ENCODE measurements at regions not wholly inside any gene's neighbourhood (a gene's known extent, or its start where the extent isn't known, plus 50 kb on each side); places are given as distances from the start of the nearest gene placed in this dataset.

- no peak overlapping the region for H3K27ac Mint-ChIP-seq
- H3K9me3 Mint-ChIP-seq = no peaks in the 10 kb centered on the region
- H3K4me1 Mint-ChIP-seq = no peaks in the 10 kb centered on the region
- H3K4me3 Mint-ChIP-seq = no peak overlapping the region
- peaks cover 2% of the 10 kb centered on the region for H3K27me3 Mint-ChIP-seq
- ATAC-seq (replicated peaks) = no peak
- H3K36me3 Mint-ChIP-seq (ENCODE audit: low read depth) = no peaks in the 10 kb centered on the region
Observed at GRCh38 chr13:106846571-106847448, 278.9 kb upstream of the ARGLU1 start.

- H3K27ac Mint-ChIP-seq = no peak overlapping the region
- H3K27me3 Mint-ChIP-seq = peaks cover 8% of the 10 kb centered on the region
- ATAC-seq (replicated peaks) = no peak
- no peaks in the 10 kb centered on the region for H3K9me3 Mint-ChIP-seq
- H3K4me1 Mint-ChIP-seq = no peaks in the 10 kb centered on the region
- no peak overlapping the region for H3K4me3 Mint-ChIP-seq
- no peaks in the 10 kb centered on the region for H3K36me3 Mint-ChIP-seq (ENCODE audit: low read depth)
Observed at GRCh38 chr13:106836186-106836802, 268.4 kb upstream of the ARGLU1 start.

DNA sequence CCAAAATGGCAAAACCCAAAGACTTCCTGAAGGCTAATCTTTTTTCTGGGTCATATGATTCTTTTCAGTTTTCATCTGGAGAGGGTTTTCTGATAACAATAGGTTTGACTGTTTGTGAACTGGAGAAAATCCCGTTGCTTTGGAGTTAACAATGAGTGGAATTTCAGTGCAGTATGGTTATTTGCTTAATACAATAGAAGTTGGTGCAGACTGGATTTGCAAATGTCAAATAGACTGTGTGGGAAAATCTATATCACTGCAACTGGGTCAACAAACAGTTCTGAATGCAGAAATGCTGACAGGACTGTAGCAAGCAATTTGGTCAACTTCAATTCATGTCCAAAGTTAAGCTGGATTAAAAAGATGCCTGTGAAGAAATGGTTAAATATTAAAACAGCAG lies 267.5 kb upstream of the ARGLU1 start:
- Mint-ChIP-seq H3K4me1 (no peaks in the 10 kb centered on the region), H3K27me3 (peaks cover 11% of the 10 kb centered on the region), H3K36me3 (ENCODE audit: low read depth) (no peaks in the 10 kb centered on the region), H3K9me3 (no peaks in the 10 kb centered on the region), H3K27ac (no peak overlapping the region), H3K4me3 (no peak overlapping the region)
- ATAC-seq (replicated peaks) = no peak

- Mint-ChIP-seq H3K36me3 (ENCODE audit: low read depth) (no peaks in the 10 kb centered on the region), H3K4me3 (no peak overlapping the region), H3K27me3 (peaks cover 8% of the 10 kb centered on the region), H3K9me3 (peaks cover 4% of the 10 kb centered on the region), H3K4me1 (no peaks in the 10 kb centered on the region), H3K27ac (no peak overlapping the region)
- no peak for ATAC-seq (replicated peaks)
Observed at GRCh38 chr13:106821979-106822378, 254.0 kb upstream of the ARGLU1 start.

- H3K27ac Mint-ChIP-seq = no peak overlapping the region
- no peaks in the 10 kb centered on the region for H3K4me1 Mint-ChIP-seq
- no peak overlapping the region for H3K4me3 Mint-ChIP-seq
- peaks cover 8% of the 10 kb centered on the region for H3K27me3 Mint-ChIP-seq
- no peak for ATAC-seq (replicated peaks)
- H3K9me3 Mint-ChIP-seq = peaks cover 1% of the 10 kb centered on the region
- H3K36me3 Mint-ChIP-seq (ENCODE audit: low read depth) = no peaks in the 10 kb centered on the region
Observed at GRCh38 chr13:106819413-106820180, 251.7 kb upstream of the ARGLU1 start.

DNA sequence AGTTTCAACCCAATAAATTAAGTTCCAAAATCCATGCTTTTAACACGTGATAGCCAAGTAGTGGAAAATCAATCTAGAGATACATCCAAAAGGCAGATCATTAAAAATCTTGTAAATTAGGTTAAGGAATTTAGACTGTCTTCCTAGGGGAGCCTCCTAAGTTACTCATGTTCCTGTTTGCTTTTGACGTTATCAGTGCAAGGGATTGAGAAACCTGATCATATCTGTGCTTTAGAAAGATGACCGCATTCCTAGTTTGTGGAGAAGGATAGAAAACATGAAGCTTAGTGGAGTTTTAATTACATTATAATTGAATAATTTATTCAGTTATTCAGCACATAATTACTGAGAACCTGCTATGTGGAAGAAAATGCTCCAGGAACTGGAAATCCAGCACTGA lies 251.0 kb upstream of the ARGLU1 start:
- peaks cover 8% of the 10 kb centered on the region for H3K27me3 Mint-ChIP-seq
- no peak overlapping the region for H3K4me3 Mint-ChIP-seq
- H3K27ac Mint-ChIP-seq = no peak overlapping the region
- H3K9me3 Mint-ChIP-seq = no peaks in the 10 kb centered on the region
- no peak for ATAC-seq (replicated peaks)
- no peaks in the 10 kb centered on the region for H3K4me1 Mint-ChIP-seq
- H3K36me3 Mint-ChIP-seq (ENCODE audit: low read depth) = no peaks in the 10 kb centered on the region

DNA sequence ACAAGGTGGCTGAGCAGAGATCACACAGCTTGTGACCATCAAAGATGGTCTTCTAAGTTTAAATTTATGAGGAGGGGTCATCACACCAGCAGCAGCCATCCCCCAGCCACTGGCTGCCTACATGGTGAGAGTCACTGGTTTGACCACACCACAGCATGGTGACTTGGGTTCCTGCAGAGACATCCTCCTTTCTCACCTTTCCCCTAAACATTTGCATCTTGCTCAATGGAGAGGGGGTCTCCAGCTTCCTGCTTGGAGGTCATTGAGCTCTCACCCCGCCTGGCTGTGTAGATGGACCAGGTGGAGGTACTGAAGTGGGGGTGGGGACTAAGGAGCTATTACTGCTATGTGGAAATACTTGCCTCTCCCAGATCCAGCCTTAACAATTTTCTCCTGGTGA lies 247.6 kb upstream of the ARGLU1 start:
- H3K4me1 Mint-ChIP-seq = no peaks in the 10 kb centered on the region
- H3K4me3 Mint-ChIP-seq = no peak overlapping the region
- no peak overlapping the region for H3K27ac Mint-ChIP-seq
- no peaks in the 10 kb centered on the region for H3K9me3 Mint-ChIP-seq
- no peaks in the 10 kb centered on the region for H3K36me3 Mint-ChIP-seq (ENCODE audit: low read depth)
- ATAC-seq (replicated peaks) = no peak
- H3K27me3 Mint-ChIP-seq = peaks cover 9% of the 10 kb centered on the region

- ATAC-seq (replicated peaks) = no peak
- Mint-ChIP-seq H3K27ac (no peak overlapping the region), H3K27me3 (peaks cover 9% of the 10 kb centered on the region)
Observed at GRCh38 chr13:106814463-106814862, 246.5 kb upstream of the ARGLU1 start.

GRCh38 chr13:106810069-106810468 lies 242.1 kb upstream of the ARGLU1 start:
- Mint-ChIP-seq H3K27ac (no peak overlapping the region), H3K27me3 (peaks cover 9% of the 10 kb centered on the region), H3K4me3 (no peak overlapping the region), H3K9me3 (no peaks in the 10 kb centered on the region), H3K36me3 (ENCODE audit: low read depth) (no peaks in the 10 kb centered on the region), H3K4me1 (no peaks in the 10 kb centered on the region)
- ATAC-seq (replicated peaks) = no peak

More at GRCh38 chr13:106814463-106814862, 246.5 kb upstream of the ARGLU1 start:
- no peaks in the 10 kb centered on the region for H3K9me3 Mint-ChIP-seq
- H3K36me3 Mint-ChIP-seq (ENCODE audit: low read depth) = no peaks in the 10 kb centered on the region
- no peaks in the 10 kb centered on the region for H3K4me1 Mint-ChIP-seq
- H3K4me3 Mint-ChIP-seq = no peak overlapping the region

DNA sequence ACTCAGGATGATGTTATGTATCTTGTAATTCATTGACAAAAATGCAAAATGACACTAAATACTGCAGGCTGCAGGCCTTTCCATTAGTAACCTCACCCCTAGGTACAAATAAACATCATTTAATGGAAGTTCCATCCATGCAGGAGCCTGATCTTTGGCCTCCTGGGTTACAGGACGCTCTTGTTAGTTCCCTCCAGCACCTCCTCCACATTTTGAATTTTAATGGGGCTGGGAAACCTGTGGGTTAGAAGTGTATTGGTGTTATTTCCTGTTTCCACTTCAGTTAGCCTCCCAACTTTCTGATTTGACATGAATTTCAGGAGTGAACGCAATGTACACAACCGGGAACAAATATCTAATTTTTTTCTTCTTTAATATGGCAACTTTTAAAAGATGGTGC lies 237.1 kb upstream of the ARGLU1 start:
- H3K9me3 Mint-ChIP-seq = no peaks in the 10 kb centered on the region
- ATAC-seq (replicated peaks) = no peak
- H3K4me1 Mint-ChIP-seq = no peaks in the 10 kb centered on the region
- H3K27ac Mint-ChIP-seq = no peak overlapping the region
- H3K27me3 Mint-ChIP-seq = no peaks in the 10 kb centered on the region
- H3K36me3 Mint-ChIP-seq (ENCODE audit: low read depth) = no peaks in the 10 kb centered on the region
- no peak overlapping the region for H3K4me3 Mint-ChIP-seq

DNA sequence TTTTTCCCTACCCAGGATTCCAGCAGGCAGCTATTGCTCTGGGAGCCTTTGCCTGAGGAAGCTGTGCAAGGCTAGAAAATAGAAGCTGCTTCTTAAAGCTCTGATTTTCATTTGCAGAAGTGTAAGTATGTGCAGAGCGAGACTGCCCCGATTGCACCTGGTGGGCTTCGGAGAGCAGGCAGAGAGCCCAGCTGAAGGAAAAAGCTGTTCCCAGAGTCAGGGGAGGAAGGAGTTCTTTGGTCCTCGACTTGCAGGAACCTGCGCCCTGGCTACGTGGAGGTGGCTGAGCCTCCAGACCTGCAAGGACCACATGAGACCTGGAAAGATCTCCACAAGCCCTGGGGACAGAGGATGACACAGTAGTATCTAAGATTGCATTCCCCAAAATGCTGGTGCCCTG lies 235.0 kb upstream of the ARGLU1 start:
- Mint-ChIP-seq H3K27ac (no peak overlapping the region), H3K36me3 (ENCODE audit: low read depth) (no peaks in the 10 kb centered on the region), H3K4me3 (no peak overlapping the region), H3K4me1 (no peaks in the 10 kb centered on the region), H3K9me3 (no peaks in the 10 kb centered on the region), H3K27me3 (no peaks in the 10 kb centered on the region)
- no peak for ATAC-seq (replicated peaks)

GRCh38 chr13:106799781-106800335 lies 231.9 kb upstream of the ARGLU1 start:
- Mint-ChIP-seq H3K36me3 (ENCODE audit: low read depth) (no peaks in the 10 kb centered on the region), H3K9me3 (no peaks in the 10 kb centered on the region), H3K4me3 (no peak overlapping the region), H3K27me3 (peaks cover 4% of the 10 kb centered on the region), H3K27ac (no peak overlapping the region), H3K4me1 (no peaks in the 10 kb centered on the region)
- no peak for ATAC-seq (replicated peaks)

DNA sequence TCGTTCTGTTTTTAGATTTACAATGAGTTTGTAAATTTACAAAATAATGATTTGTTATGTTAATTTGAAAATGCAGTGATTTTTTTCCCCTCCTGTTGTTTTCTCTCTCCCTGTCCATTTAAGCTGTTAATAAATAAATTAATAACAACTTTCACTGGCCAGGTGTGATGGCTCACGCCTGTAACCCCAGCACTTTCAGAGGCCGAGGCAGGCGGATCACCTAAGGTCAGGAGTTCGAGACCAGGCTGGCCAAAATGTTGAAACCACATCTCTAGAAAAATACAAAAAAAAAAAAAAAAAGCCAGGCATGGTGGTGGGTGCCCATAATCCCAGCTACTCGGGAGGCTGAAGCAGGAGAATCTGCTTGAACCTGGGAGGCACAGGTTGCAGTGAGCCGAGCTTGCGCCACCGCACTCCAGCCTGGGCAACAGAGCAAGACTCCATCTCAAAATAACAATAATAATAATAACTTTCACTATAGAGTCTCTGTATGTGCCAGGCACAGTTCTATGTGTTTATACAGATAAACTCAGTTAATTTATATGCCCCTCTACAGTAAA lies 229.2 kb upstream of the ARGLU1 start:
- no peak for ATAC-seq (replicated peaks)
- no peaks in the 10 kb centered on the region for H3K9me3 Mint-ChIP-seq
- H3K27me3 Mint-ChIP-seq = peaks cover 7% of the 10 kb centered on the region
- H3K4me3 Mint-ChIP-seq = no peak overlapping the region
- no peaks in the 10 kb centered on the region for H3K36me3 Mint-ChIP-seq (ENCODE audit: low read depth)
- H3K27ac Mint-ChIP-seq = no peak overlapping the region
- no peaks in the 10 kb centered on the region for H3K4me1 Mint-ChIP-seq

GRCh38 chr13:106796280-106797047 lies 228.5 kb upstream of the ARGLU1 start:
- Mint-ChIP-seq H3K4me3 (peak overlapping the region; percentile 37), H3K27me3 (peaks cover 7% of the 10 kb centered on the region), H3K4me1 (no peaks in the 10 kb centered on the region), H3K27ac (no peak overlapping the region), H3K9me3 (no peaks in the 10 kb centered on the region), H3K36me3 (ENCODE audit: low read depth) (no peaks in the 10 kb centered on the region)
- no peak for ATAC-seq (replicated peaks)

Measured in activated T-helper 17 cell treated with anti-CD3 and anti-CD28 coated beads, Interleukin-2, amount 50 U/mL, for 72 hours (primary cell).